HG03432 (cell line): ENCODE measurements at regions not wholly inside any gene's neighbourhood (a gene's known extent, or its start where the extent isn't known, plus 50 kb on each side); places are given as distances from the start of the nearest gene placed in this dataset.
"Not testable (repeated sequence)": the region's sequence is repeated elsewhere in the genome, so short reads cannot be mapped to it uniquely, and the experiment has no call there.

Source experiments
- ATAC-seq: cut with Tn5 transposase; IDR thresholded peaks from one replicate; pipeline ENCODE4 v1.9.1; 2021; ENCODE audit warnings: mild to moderate bottlenecking, moderate library complexity; ENCODE audit not compliant: unreplicated experiment

GRCh38 chr9:36521148-36521547 lies 51.5 kb upstream of the MELK start:
- no peak for ATAC-seq

GRCh38 chr9:36517131-36517530 lies 55.6 kb upstream of the MELK start:
- no peak for ATAC-seq

- ATAC-seq = no peak
Observed at GRCh38 chr9:36504156-36504555, 68.5 kb upstream of the MELK start.

GRCh38 chr9:36503172-36504088 lies 69.3 kb upstream of the MELK start:
- ATAC-seq = no peak

GRCh38 chr9:36501727-36502126 lies 71.0 kb upstream of the MELK start:
- no peak for ATAC-seq

GRCh38 chr9:36500931-36501330 lies 71.8 kb upstream of the MELK start:
- not testable (repeated sequence) for ATAC-seq

- ATAC-seq = no peak
Observed at GRCh38 chr9:36499174-36499890, 73.4 kb upstream of the MELK start.

GRCh38 chr9:36493564-36493963 lies 79.1 kb upstream of the MELK start:
- not testable (repeated sequence) for ATAC-seq

- ATAC-seq = no peak
Observed at GRCh38 chr9:36492865-36493264, 79.8 kb upstream of the MELK start.

GRCh38 chr9:36489453-36489852 lies 83.2 kb upstream of the MELK start:
- ATAC-seq = no peak

GRCh38 chr9:36488389-36488756 lies 84.3 kb upstream of the MELK start:
- no peak for ATAC-seq

GRCh38 chr9:36487482-36488388 lies 85.0 kb upstream of the MELK start:
- ATAC-seq = peak; percentile 84

- ATAC-seq = peak; percentile 54
Observed at GRCh38 chr9:36486933-36487481, 85.7 kb upstream of the MELK start.

- peak; percentile 1 for ATAC-seq
Observed at GRCh38 chr9:36486329-36486932, 86.3 kb upstream of the MELK start.

- no peak for ATAC-seq
Observed at GRCh38 chr9:36485647-36486328, 85.7 kb upstream of the RNF38 start.

- no peak for ATAC-seq
Observed at GRCh38 chr9:36484124-36484523, 84.1 kb upstream of the RNF38 start.

GRCh38 chr9:36479101-36479500 lies 79.0 kb upstream of the RNF38 start:
- no peak for ATAC-seq

- no peak for ATAC-seq
Observed at GRCh38 chr9:36471359-36471758, 71.3 kb upstream of the RNF38 start.

- ATAC-seq = peak; percentile 97
Observed at GRCh38 chr9:36470643-36471290, 70.7 kb upstream of the RNF38 start.
